ENCODE measurements at regions not wholly inside any gene's neighbourhood (a gene's known extent, or its start where the extent isn't known, plus 50 kb on each side); places are given as distances from the start of the nearest gene placed in this dataset.

DNA sequence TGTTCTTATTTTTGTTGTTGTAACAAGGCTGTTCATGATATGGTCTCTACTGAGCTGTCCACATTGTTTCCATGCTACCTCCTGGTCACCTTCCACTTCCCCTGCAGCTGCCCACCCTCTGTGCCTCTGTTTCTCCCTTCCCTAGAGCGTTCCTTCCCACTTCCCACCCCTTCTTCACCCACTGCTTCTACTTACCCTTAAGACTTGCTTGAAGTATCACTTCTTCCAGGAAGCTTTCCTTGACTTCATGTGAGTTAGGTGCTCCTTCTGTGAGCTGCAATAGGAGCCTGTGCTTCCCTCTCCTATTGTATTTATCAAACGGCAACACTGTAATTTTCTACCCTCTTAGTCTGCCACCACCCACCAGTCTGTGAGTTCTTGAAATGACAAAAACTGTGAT is 286.8 kb upstream of the AMIGO2 start:
- TF ChIP-seq CTCF (conservative IDR thresholded peaks at IDR 0.05; ENCODE audit: low read depth, low read length) = no peak
- TF ChIP-seq EZH2 (IDR thresholded peaks at IDR 0.05; ENCODE audit: borderline replicate concordance, low read depth, low read length, poor library complexity, severe bottlenecking) = no peak
